ENCODE measurements at regions not wholly inside any gene's neighbourhood (a gene's known extent, or its start where the extent isn't known, plus 50 kb on each side); places are given as distances from the start of the nearest gene placed in this dataset.

- intact Hi-C loops (cut with micrococcal nuclease; ENCODE audit: unreplicated experiment): no loop called here
- Mint-ChIP-seq H3K27me3 (ENCODE audit: insufficient read depth, unreplicated experiment) (no peaks in the 10 kb centered on the region), H3K9me3 (ENCODE audit: unreplicated experiment) (no peaks in the 10 kb centered on the region), H3K4me3 (ENCODE audit: unreplicated experiment) (no peak overlapping the region), H3K27ac (ENCODE audit: unreplicated experiment) (no peak overlapping the region), H3K4me1 (ENCODE audit: low read depth, unreplicated experiment) (no peaks in the 10 kb centered on the region), H3K36me3 (ENCODE audit: insufficient read depth, unreplicated experiment) (no peaks in the 10 kb centered on the region)
- Histone ChIP-seq H3K36me3 (ENCODE audit: control insufficient read depth, insufficient read depth, low read length) (no peaks in the 10 kb centered on the region), H3K9me3 (no peaks in the 10 kb centered on the region), H3K4me1 (no peaks in the 10 kb centered on the region), H3K27me3 (replicated peaks; ENCODE audit: control insufficient read depth, insufficient read depth, low read length) (no peaks in the 10 kb centered on the region), H3K4me3 (ENCODE audit: low read depth, low read length) (no peak overlapping the region)
- ChIA-PET CTCF (no interaction called here), POLR2A (no interaction called here)
- no peak for TF ChIP-seq CTCF (IDR thresholded peaks at IDR 0.05; ENCODE audit: insufficient read depth in 1 of 2, low read depth in 1 of 2, low read length in 1 of 2, severe bottlenecking in 1 of 2, unreplicated experiment in 1 of 2)
- no peak for DNase-seq
- no TSS peak for BruUV-seq (replicated peaks)
Observed at GRCh38 chr12:91565246-91565645, 382.6 kb upstream of the DCN start.

DNA sequence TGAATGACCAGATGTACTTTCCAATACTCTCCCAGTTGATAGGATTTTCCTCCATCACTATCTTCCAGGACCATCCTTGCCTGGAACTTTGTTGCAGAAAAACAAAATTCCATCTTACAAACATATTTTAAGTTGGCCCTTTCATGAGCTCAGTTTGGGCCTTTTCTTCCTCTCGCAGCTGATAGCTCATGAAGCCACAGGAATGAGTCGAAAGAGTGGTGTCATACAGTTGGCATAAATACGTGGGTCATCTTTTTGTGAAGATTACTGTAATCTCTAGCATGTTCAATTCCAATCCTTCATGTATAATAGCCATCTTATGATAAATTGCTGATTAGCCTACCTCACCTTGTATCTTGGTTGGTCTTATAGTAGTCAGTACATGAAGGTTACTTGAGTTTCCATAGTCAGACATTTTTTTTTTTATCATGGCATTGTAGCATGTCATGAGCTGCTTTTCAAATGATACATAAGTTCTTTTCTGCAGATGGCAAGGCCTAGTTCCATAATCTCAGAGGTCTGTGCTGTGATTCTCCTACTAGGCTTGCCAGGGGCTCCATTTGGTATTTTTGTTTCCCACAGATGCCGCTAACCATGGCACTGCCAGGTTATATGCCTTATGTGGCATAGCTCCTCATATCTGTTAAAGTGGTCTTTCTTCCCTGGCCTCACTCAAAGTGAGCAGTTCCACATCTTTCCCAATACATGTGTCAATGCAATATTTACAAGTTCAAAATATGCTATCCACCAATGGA, 380.6 kb upstream of the DCN start:
- Mint-ChIP-seq H3K27me3 (ENCODE audit: insufficient read depth, unreplicated experiment) (no peaks in the 10 kb centered on the region), H3K36me3 (ENCODE audit: insufficient read depth, unreplicated experiment) (no peaks in the 10 kb centered on the region), H3K4me1 (ENCODE audit: low read depth, unreplicated experiment) (no peaks in the 10 kb centered on the region), H3K27ac (ENCODE audit: unreplicated experiment) (no peak overlapping the region), H3K9me3 (ENCODE audit: unreplicated experiment) (no peaks in the 10 kb centered on the region), H3K4me3 (ENCODE audit: unreplicated experiment) (no peak overlapping the region)
- POLR2A ChIA-PET: no interaction called here
- Histone ChIP-seq H3K27me3 (replicated peaks; ENCODE audit: control insufficient read depth, insufficient read depth, low read length) (no peaks in the 10 kb centered on the region), H3K36me3 (ENCODE audit: control insufficient read depth, insufficient read depth, low read length) (no peaks in the 10 kb centered on the region), H3K4me3 (ENCODE audit: low read depth, low read length) (no peak overlapping the region), H3K9me3 (no peaks in the 10 kb centered on the region), H3K4me1 (no peaks in the 10 kb centered on the region)
- intact Hi-C loops (cut with micrococcal nuclease; ENCODE audit: unreplicated experiment): no loop called here
- no TSS peak for BruUV-seq (replicated peaks)
- no peak for DNase-seq
- CTCF ChIA-PET: no interaction called here
- TF ChIP-seq CTCF (IDR thresholded peaks at IDR 0.05; ENCODE audit: insufficient read depth in 1 of 2, low read depth in 1 of 2, low read length in 1 of 2, severe bottlenecking in 1 of 2, unreplicated experiment in 1 of 2): no peak

DNA sequence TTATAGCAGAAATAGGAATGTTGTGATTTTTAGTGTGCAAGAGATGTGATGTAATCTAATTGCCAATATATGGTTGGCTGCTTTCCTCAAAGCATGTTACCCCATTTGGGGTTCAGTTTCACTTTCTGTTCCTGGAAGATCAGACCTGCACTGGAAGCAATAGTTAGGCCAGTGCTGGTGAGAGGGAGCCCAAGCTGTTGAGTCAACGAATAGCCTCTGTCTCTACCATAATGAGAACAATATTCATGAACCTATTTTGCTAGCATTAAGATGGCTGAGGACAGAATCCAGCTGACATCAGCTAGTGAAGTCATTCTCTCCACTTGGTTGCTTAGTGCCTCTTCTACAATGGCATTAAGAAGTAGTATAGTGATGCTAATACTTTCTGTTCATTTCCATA, 379.9 kb upstream of the DCN start:
- H3K9me3 Mint-ChIP-seq (ENCODE audit: unreplicated experiment): no peaks in the 10 kb centered on the region
- H3K4me3 Mint-ChIP-seq (ENCODE audit: unreplicated experiment): no peak overlapping the region
- ChIA-PET POLR2A (no interaction called here), CTCF (no interaction called here)
- DNase-seq: no peak
- intact Hi-C loops (cut with micrococcal nuclease; ENCODE audit: unreplicated experiment): no loop called here
- H3K9me3 ChIP-seq: no peaks in the 10 kb centered on the region
- H3K27me3 ChIP-seq (replicated peaks; ENCODE audit: control insufficient read depth, insufficient read depth, low read length): no peaks in the 10 kb centered on the region
- H3K4me3 ChIP-seq (ENCODE audit: low read depth, low read length): no peak overlapping the region
- H3K4me1 ChIP-seq: no peaks in the 10 kb centered on the region
- no peaks in the 10 kb centered on the region for H3K4me1 Mint-ChIP-seq (ENCODE audit: low read depth, unreplicated experiment)
- H3K27ac Mint-ChIP-seq (ENCODE audit: unreplicated experiment): no peak overlapping the region
- TF ChIP-seq CTCF (IDR thresholded peaks at IDR 0.05; ENCODE audit: insufficient read depth in 1 of 2, low read depth in 1 of 2, low read length in 1 of 2, severe bottlenecking in 1 of 2, unreplicated experiment in 1 of 2): no peak
- H3K27me3 Mint-ChIP-seq (ENCODE audit: insufficient read depth, unreplicated experiment): peaks cover 2% of the 10 kb centered on the region
- BruUV-seq (replicated peaks): no TSS peak
- H3K36me3 ChIP-seq (ENCODE audit: control insufficient read depth, insufficient read depth, low read length): no peaks in the 10 kb centered on the region
- H3K36me3 Mint-ChIP-seq (ENCODE audit: insufficient read depth, unreplicated experiment): no peaks in the 10 kb centered on the region
